Keratinocyte (primary cell): ENCODE measurements at regions not wholly inside any gene's neighbourhood (a gene's known extent, or its start where the extent isn't known, plus 50 kb on each side); places are given as distances from the start of the nearest gene placed in this dataset.
A peak's percentile ranks its signal among the peaks of the same experiment; 100 is the strongest.

Experiments used
- DNase-seq: peaks from one replicate; pipeline ENCODE4 v3.0.0-alpha.2; 2011; ENCODE audit warnings: low read depth, missing footprints, low spot score
- FAIRE-seq: peaks from 2 replicates; lab custom pipeline; 2011; peaks lifted over from hg19 to GRCh38; lab: Jason Lieb, UNC
- H2AFZ ChIP-seq: 2 replicates; pipeline ENCODE4 v1.6.0; 2012; ENCODE audit warnings: low read length, control low read depth, inconsistent platforms; ENCODE audit not compliant: control insufficient read depth
- H3K27ac ChIP-seq: 2 replicates; pipeline ENCODE4 v1.5.1; 2011; ENCODE audit warnings: low read length; ENCODE audit not compliant: control insufficient read depth, insufficient read depth
- H3K27me3 ChIP-seq: 3 replicates; pipeline ENCODE4 v1.6.0; 2011; ENCODE audit warnings: low read length; ENCODE audit not compliant: control insufficient read depth, insufficient read depth; ENCODE audit errors: extremely low read depth
- H3K36me3 ChIP-seq, 2 experiments: 2 replicates in 1 of 2; 3 replicates in 1 of 2; pipeline ENCODE4 v1.5.1; 2011; ENCODE audit warnings: low read length in 2 of 2, mild to moderate bottlenecking in 1 of 2; ENCODE audit not compliant: control insufficient read depth in 2 of 2, insufficient read depth in 2 of 2; ENCODE audit errors: extremely low read depth in 1 of 2
- H3K4me1 ChIP-seq: 3 replicates; pipeline ENCODE4 v1.5.1; 2011; ENCODE audit warnings: low read length; ENCODE audit not compliant: control insufficient read depth, insufficient read depth; ENCODE audit errors: extremely low read depth
- H3K4me2 ChIP-seq: 3 replicates; pipeline ENCODE4 v1.6.0; 2011; ENCODE audit warnings: low read depth, low read length; ENCODE audit not compliant: control insufficient read depth, insufficient read depth; ENCODE audit errors: extremely low read depth
- H3K4me3 ChIP-seq, 3 experiments: fragments of 200-600 bp in 1 of 3; sonication (generic) in 1 of 3; 2 replicates in 2 of 3; 3 replicates in 1 of 3; pipeline ENCODE4 v1.5.1; 2011 to 2016; ENCODE audit warnings: low read length in 3 of 3, mild to moderate bottlenecking in 3 of 3, control low read depth in 2 of 3, inconsistent platforms in 1 of 3, low read depth in 1 of 3, mixed read lengths in 1 of 3, mixed run types in 1 of 3, moderate library complexity in 1 of 3; ENCODE audit not compliant: control insufficient read depth in 2 of 3, insufficient read depth in 2 of 3; ENCODE audit errors: extremely low read depth in 1 of 3
- H3K79me2 ChIP-seq: 2 replicates; pipeline ENCODE4 v1.6.0; 2012; ENCODE audit warnings: low read length; ENCODE audit not compliant: control insufficient read depth, insufficient read depth
- H3K9ac ChIP-seq: 3 replicates; pipeline ENCODE4 v1.6.0; 2011; ENCODE audit warnings: low read length; ENCODE audit not compliant: control insufficient read depth, insufficient read depth; ENCODE audit errors: extremely low read depth
- H3K9me1 ChIP-seq: 3 replicates; pipeline ENCODE4 v1.6.0; 2011; ENCODE audit warnings: low read length; ENCODE audit not compliant: control insufficient read depth, insufficient read depth; ENCODE audit errors: extremely low read depth
- H3K9me3 ChIP-seq: 2 replicates; pipeline ENCODE4 v1.5.1; 2012; ENCODE audit warnings: low read depth, low read length; ENCODE audit not compliant: control insufficient read depth
- H4K20me1 ChIP-seq: 3 replicates; pipeline ENCODE4 v1.6.0; 2011; ENCODE audit warnings: low read length; ENCODE audit not compliant: control insufficient read depth, insufficient read depth; ENCODE audit errors: extremely low read depth
- CTCF ChIP-seq, 3 experiments: IDR thresholded peaks in 1 of 3; conservative IDR thresholded peaks in 1 of 3; optimal IDR thresholded peaks in 1 of 3; 2 replicates in 2 of 3; 3 replicates in 1 of 3; pipeline versions ENCODE3 to v1.5.1; 2011; ENCODE audit warnings: low read length in 3 of 3, mild to moderate bottlenecking in 3 of 3, moderate library complexity in 2 of 3, control low read depth in 1 of 3, inconsistent platforms in 1 of 3; ENCODE audit not compliant: insufficient read depth in 2 of 3; ENCODE audit errors: extremely low read depth in 1 of 3
- EZH2 ChIP-seq: IDR thresholded peaks from one replicate; pipeline ENCODE4 v1.6.1; 2012; ENCODE audit warnings: inconsistent platforms, mild to moderate bottlenecking, low read length, moderate library complexity
- dilution Hi-C: fragments of 300-500 bp; cut with MboI; formaldehyde crosslinking; loops from one replicate; pipeline ENCODE4 v1.7.0; 2020; ENCODE audit warnings: low sequenced_read_pairs; ENCODE audit not compliant: extremely low pct_ligation_motif_present

GRCh38 chr21:38740090-38740489 is 65.6 kb upstream of the ETS2 start:
- Histone ChIP-seq H3K9me3 (no peaks in the 10 kb centered on the region), H3K9ac (no peak overlapping the region), H3K79me2 (no peaks in the 10 kb centered on the region), H2AFZ (peak overlapping the region; percentile 73), H3K4me1 (no peaks in the 10 kb centered on the region), H3K36me3 (no peaks in the 10 kb centered on the region), H3K4me3 (no peak overlapping the region), H3K9me1 (no peaks in the 10 kb centered on the region), H3K27me3 (no peaks in the 10 kb centered on the region), H4K20me1 (no peaks in the 10 kb centered on the region), H3K4me2 (no peak overlapping the region), H3K27ac (no peak overlapping the region)
- FAIRE-seq (no peak), DNase-seq (no peak)
- dilution Hi-C loops: no loop called here
- no peak for TF ChIP-seq EZH2
- no peak for TF ChIP-seq CTCF (optimal IDR thresholded peaks at IDR 0.05 in 1 of 3, IDR thresholded peaks at IDR 0.05 in 1 of 3, conservative IDR thresholded peaks at IDR 0.05 in 1 of 3; ENCODE audit: extremely low read depth in 1 of 3, insufficient read depth in 2 of 3, low read length in 3 of 3)

- Histone ChIP-seq H2AFZ (no peak overlapping the region), H3K27ac (no peak overlapping the region), H3K4me1 (no peaks in the 10 kb centered on the region), H3K36me3 (no peaks in the 10 kb centered on the region), H3K27me3 (no peaks in the 10 kb centered on the region), H3K9me1 (no peaks in the 10 kb centered on the region), H4K20me1 (no peaks in the 10 kb centered on the region), H3K79me2 (no peaks in the 10 kb centered on the region), H3K4me3 (no peak overlapping the region), H3K4me2 (no peak overlapping the region), H3K9ac (no peak overlapping the region), H3K9me3 (no peaks in the 10 kb centered on the region)
- no peak for DNase-seq
- dilution Hi-C loops: no loop called here
- TF ChIP-seq EZH2 (no peak), CTCF (optimal IDR thresholded peaks at IDR 0.05 in 1 of 3, IDR thresholded peaks at IDR 0.05 in 1 of 3, conservative IDR thresholded peaks at IDR 0.05 in 1 of 3; ENCODE audit: extremely low read depth in 1 of 3, insufficient read depth in 2 of 3, low read length in 3 of 3) (no peak)
- no peak for FAIRE-seq
Observed at GRCh38 chr21:38741092-38741949, 64.4 kb upstream of the ETS2 start.
